ENCODE measurements at regions not wholly inside any gene's neighbourhood (a gene's known extent, or its start where the extent isn't known, plus 50 kb on each side); places are given as distances from the start of the nearest gene placed in this dataset.

DNA sequence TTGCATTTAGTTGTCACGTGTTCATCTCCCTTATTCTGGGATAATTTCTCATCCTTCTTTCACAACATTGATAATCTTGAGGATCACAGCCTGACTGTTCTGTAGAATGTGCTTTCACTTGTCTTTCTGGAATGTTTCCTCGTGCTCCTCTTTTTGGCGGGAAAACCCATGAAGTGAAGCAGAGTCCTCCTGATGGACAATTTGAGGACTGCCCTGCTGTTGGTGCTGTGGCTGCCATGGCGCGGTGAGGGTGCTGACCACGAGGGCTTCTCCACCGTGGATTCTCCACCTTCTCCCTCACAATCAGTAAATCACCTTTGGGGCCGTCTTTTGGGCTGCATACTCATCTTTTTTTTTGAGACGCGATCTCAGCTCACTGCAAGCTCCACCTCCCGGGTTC is 946.9 kb downstream of the BRD1 start:
- H3K27ac ChIP-seq (replicated peaks) = no peak overlapping the region
- TF ChIP-seq POLR2AphosphoS5 (IDR thresholded peaks at IDR 0.05; ENCODE audit: low read depth) (no peak), GABPA (IDR thresholded peaks at IDR 0.05; ENCODE audit: low read depth) (no peak), SPI1 (IDR thresholded peaks at IDR 0.05; ENCODE audit: borderline replicate concordance, low read depth) (no peak)
- TF ChIP-seq, protein P1, sequence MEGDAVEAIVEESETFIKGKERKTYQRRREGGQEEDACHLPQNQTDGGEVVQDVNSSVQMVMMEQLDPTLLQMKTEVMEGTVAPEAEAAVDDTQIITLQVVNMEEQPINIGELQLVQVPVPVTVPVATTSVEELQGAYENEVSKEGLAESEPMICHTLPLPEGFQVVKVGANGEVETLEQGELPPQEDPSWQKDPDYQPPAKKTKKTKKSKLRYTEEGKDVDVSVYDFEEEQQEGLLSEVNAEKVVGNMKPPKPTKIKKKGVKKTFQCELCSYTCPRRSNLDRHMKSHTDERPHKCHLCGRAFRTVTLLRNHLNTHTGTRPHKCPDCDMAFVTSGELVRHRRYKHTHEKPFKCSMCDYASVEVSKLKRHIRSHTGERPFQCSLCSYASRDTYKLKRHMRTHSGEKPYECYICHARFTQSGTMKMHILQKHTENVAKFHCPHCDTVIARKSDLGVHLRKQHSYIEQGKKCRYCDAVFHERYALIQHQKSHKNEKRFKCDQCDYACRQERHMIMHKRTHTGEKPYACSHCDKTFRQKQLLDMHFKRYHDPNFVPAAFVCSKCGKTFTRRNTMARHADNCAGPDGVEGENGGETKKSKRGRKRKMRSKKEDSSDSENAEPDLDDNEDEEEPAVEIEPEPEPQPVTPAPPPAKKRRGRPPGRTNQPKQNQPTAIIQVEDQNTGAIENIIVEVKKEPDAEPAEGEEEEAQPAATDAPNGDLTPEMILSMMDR (IDR thresholded peaks at IDR 0.05; ENCODE audit: insufficient read depth, low read length) = no peak
- TF ChIP-seq, protein P2, sequence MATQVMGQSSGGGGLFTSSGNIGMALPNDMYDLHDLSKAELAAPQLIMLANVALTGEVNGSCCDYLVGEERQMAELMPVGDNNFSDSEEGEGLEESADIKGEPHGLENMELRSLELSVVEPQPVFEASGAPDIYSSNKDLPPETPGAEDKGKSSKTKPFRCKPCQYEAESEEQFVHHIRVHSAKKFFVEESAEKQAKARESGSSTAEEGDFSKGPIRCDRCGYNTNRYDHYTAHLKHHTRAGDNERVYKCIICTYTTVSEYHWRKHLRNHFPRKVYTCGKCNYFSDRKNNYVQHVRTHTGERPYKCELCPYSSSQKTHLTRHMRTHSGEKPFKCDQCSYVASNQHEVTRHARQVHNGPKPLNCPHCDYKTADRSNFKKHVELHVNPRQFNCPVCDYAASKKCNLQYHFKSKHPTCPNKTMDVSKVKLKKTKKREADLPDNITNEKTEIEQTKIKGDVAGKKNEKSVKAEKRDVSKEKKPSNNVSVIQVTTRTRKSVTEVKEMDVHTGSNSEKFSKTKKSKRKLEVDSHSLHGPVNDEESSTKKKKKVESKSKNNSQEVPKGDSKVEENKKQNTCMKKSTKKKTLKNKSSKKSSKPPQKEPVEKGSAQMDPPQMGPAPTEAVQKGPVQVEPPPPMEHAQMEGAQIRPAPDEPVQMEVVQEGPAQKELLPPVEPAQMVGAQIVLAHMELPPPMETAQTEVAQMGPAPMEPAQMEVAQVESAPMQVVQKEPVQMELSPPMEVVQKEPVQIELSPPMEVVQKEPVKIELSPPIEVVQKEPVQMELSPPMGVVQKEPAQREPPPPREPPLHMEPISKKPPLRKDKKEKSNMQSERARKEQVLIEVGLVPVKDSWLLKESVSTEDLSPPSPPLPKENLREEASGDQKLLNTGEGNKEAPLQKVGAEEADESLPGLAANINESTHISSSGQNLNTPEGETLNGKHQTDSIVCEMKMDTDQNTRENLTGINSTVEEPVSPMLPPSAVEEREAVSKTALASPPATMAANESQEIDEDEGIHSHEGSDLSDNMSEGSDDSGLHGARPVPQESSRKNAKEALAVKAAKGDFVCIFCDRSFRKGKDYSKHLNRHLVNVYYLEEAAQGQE (IDR thresholded peaks at IDR 0.05; ENCODE audit: insufficient replicate concordance, low read depth) = no peak
- no peaks in the 10 kb centered on the region for H3K27me3 ChIP-seq (ENCODE audit: insufficient read depth, poor library complexity, severe bottlenecking)
- DNase-seq (ENCODE audit: low read depth in 1 of 2, low spot score in 1 of 2) = no peak
- H3K4me3 ChIP-seq (replicated peaks; ENCODE audit: insufficient read depth, low read length) = no peak overlapping the region

GRCh38 chr22:48876951-48877350 is 950.7 kb downstream of the BRD1 start:
- no peak overlapping the region for H3K4me3 ChIP-seq (replicated peaks; ENCODE audit: insufficient read depth, low read length)
- TF ChIP-seq GABPA (IDR thresholded peaks at IDR 0.05; ENCODE audit: low read depth) (no peak), POLR2AphosphoS5 (IDR thresholded peaks at IDR 0.05; ENCODE audit: low read depth) (no peak), SPI1 (IDR thresholded peaks at IDR 0.05; ENCODE audit: borderline replicate concordance, low read depth) (no peak)
- TF ChIP-seq, protein P1 (IDR thresholded peaks at IDR 0.05; ENCODE audit: insufficient read depth, low read length) = no peak
- TF ChIP-seq, protein P2 (IDR thresholded peaks at IDR 0.05; ENCODE audit: insufficient replicate concordance, low read depth) = no peak
- H3K27ac ChIP-seq (replicated peaks) = no peak overlapping the region
- no peak for DNase-seq (ENCODE audit: low read depth in 1 of 2, low spot score in 1 of 2)
- H3K27me3 ChIP-seq (ENCODE audit: insufficient read depth, poor library complexity, severe bottlenecking) = no peaks in the 10 kb centered on the region

- Histone ChIP-seq H3K27ac (replicated peaks) (no peak overlapping the region), H3K27me3 (ENCODE audit: insufficient read depth, poor library complexity, severe bottlenecking) (no peaks in the 10 kb centered on the region), H3K4me3 (replicated peaks; ENCODE audit: insufficient read depth, low read length) (no peak overlapping the region)
- TF ChIP-seq GABPA (IDR thresholded peaks at IDR 0.05; ENCODE audit: low read depth) (no peak), POLR2AphosphoS5 (IDR thresholded peaks at IDR 0.05; ENCODE audit: low read depth) (no peak), SPI1 (IDR thresholded peaks at IDR 0.05; ENCODE audit: borderline replicate concordance, low read depth) (no peak)
- TF ChIP-seq, protein P1 (IDR thresholded peaks at IDR 0.05; ENCODE audit: insufficient read depth, low read length) = no peak
- TF ChIP-seq, protein P2 (IDR thresholded peaks at IDR 0.05; ENCODE audit: insufficient replicate concordance, low read depth) = no peak
- DNase-seq (ENCODE audit: low read depth in 1 of 2, low spot score in 1 of 2) = no peak
These were observed 952.7 kb downstream of the BRD1 start for GRCh38 chr22:48874956-48875355.

All from HL-60 (cell line).